ENCODE measurements at regions not wholly inside any gene's neighbourhood (a gene's known extent, or its start where the extent isn't known, plus 50 kb on each side); places are given as distances from the start of the nearest gene placed in this dataset.

GRCh38 chr2:18464913-18465312 is 95.5 kb downstream of the RDH14 start:
- no peak for DNase-seq

- DNase-seq = no peak
Observed at GRCh38 chr2:18456026-18456425, 104.4 kb downstream of the RDH14 start.

- DNase-seq = no peak
Observed at GRCh38 chr2:18455236-18455862, 105.1 kb downstream of the RDH14 start.

GRCh38 chr2:18454692-18455235 is 105.7 kb downstream of the RDH14 start:
- no peak for DNase-seq

GRCh38 chr2:18446715-18447114 is 113.7 kb downstream of the RDH14 start:
- no peak for DNase-seq

GRCh38 chr2:18445433-18446320 is 114.8 kb downstream of the RDH14 start:
- DNase-seq = no peak

GRCh38 chr2:18444806-18445205 is 115.6 kb downstream of the RDH14 start:
- DNase-seq = no peak

GRCh38 chr2:18441583-18441982 is 118.9 kb downstream of the RDH14 start:
- no peak for DNase-seq

GRCh38 chr2:18440777-18441176 is 119.7 kb downstream of the RDH14 start:
- no peak for DNase-seq

- DNase-seq = no peak
Observed at GRCh38 chr2:18440141-18440661, 120.3 kb downstream of the RDH14 start.

GRCh38 chr2:18439716-18440115 is 120.7 kb downstream of the RDH14 start:
- no peak for DNase-seq

GRCh38 chr2:18437909-18438308 is 122.5 kb downstream of the RDH14 start:
- no peak for DNase-seq

GRCh38 chr2:18436503-18437005 is 123.9 kb downstream of the RDH14 start:
- no peak for DNase-seq

GRCh38 chr2:18435426-18436037 is 124.9 kb downstream of the RDH14 start:
- DNase-seq = no peak

- no peak for DNase-seq
Observed at GRCh38 chr2:18433872-18434271, 126.6 kb downstream of the RDH14 start.

- DNase-seq = no peak
Observed at GRCh38 chr2:18432999-18433398, 127.5 kb downstream of the RDH14 start.

- no peak for DNase-seq
Observed at GRCh38 chr2:18430996-18431748, 129.3 kb downstream of the RDH14 start.

- no peak for DNase-seq
Observed at GRCh38 chr2:18428516-18428915, 131.9 kb downstream of the RDH14 start.

- DNase-seq = no peak
Observed at GRCh38 chr2:18427762-18428161, 132.7 kb downstream of the RDH14 start.

- DNase-seq = no peak
Observed at GRCh38 chr2:18426174-18426573, 134.3 kb downstream of the RDH14 start.

- DNase-seq = no peak
Observed at GRCh38 chr2:18425210-18425703, 135.2 kb downstream of the RDH14 start.

- no peak for DNase-seq
Observed at GRCh38 chr2:18423636-18424035, 136.8 kb downstream of the RDH14 start.

All from activated CD8-positive, alpha-beta memory T cell treated with anti-CD3 and anti-CD28 coated beads for 24 hours (primary cell).